Stimulated activated CD8-positive, alpha-beta memory T cell treated with anti-CD3 and anti-CD28 coated beads, Interleukin-15, amount 100 ng/mL, for 24 hours (primary cell): ENCODE measurements at regions not wholly inside any gene's neighbourhood (a gene's known extent, or its start where the extent isn't known, plus 50 kb on each side); places are given as distances from the start of the nearest gene placed in this dataset.

Source experiments
- DNase-seq: peaks from one replicate; pipeline ENCODE4 v3.0.0-alpha.2; 2020; ENCODE audit warnings: low read depth

GRCh38 chr14:62146030-62146429 is 383.8 kb downstream of the SNAPC1 start:
- DNase-seq = no peak

- no peak for DNase-seq
Measured at GRCh38 chr14:62156052-62156451, 393.8 kb downstream of the SNAPC1 start.

DNA sequence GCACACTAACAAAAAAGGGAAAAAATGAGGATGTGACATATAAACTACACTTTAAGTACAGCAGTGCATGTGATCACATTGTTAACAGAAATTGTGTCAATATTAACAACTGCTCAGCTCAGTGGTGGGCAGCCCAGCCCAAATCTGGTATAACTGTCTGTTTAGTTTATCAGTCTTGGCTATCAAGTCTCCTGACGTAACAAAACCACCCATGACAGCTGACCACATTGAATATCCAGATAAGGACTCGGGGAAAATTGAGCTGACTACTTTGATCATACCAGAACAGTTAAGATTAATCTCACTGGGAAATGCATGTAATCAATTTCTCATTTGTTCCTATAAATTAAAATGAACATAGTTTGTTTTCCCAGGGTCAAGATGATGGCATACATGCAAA is 396.6 kb downstream of the SNAPC1 start:
- DNase-seq = no peak

GRCh38 chr14:62159314-62159713 is 397.1 kb downstream of the SNAPC1 start:
- DNase-seq = no peak

DNA sequence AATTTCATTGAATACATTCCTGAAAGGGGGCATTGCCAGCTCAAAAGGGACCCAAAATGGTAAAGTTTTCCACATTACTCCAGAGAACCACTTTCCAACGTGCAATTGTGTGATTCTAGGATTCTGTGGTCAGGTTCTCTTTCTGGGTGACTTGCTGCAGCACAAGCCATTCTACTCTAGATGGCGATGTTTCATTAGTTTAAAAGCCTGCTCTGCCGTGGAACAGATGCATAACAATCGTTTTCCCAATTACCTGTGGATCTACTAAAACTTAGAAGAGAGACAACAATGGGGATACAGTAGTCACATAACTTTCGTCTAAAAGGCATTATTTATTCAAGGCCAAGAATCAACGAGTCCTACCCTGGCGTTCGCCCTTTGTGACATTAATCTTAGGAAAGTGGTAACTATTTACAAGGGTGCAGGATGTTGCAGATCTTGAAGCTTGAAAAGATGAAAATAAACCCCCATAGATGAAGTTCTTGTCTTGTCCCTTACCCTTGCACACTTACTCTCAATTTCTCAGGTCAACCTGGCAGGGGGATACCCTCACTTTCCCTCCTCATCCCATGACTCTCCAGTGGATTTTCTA is 400.9 kb downstream of the SNAPC1 start:
- no peak for DNase-seq

- DNase-seq = no peak
Measured at GRCh38 chr14:62168564-62169155, 406.4 kb downstream of the SNAPC1 start.

DNA sequence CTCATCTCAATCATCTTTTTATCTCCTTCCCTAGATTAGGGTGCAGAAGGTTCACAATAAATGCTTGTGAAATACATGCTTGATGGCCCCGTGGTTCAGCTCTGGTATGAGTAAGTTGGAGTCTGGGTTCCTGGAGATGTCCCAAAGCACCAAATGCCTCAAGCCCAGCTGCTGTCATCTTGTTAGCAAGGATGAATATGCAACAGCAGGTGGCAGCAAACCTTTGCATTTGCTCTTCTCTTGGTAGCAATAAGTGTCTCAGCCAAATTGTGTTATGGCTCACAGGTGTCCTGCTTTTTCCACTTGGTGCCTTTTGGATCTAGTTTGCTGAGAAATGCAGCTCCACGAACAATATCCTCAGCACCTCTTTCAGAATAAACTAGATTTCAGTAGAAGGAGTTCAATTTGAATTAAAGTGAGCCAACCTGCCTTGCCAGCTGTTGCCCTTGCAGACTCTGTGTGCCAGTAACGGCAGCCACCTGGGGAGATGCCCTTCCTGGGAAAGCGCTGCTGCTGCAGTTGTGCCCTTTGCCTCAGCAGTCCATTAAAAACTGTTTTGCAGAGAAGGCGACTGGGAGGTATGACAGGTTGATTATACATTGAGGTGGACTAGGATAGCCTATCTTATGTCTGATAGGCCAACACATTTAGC is 417.3 kb downstream of the SNAPC1 start:
- no peak for DNase-seq

GRCh38 chr14:62181591-62181990 is 419.4 kb downstream of the SNAPC1 start:
- DNase-seq = no peak

DNA sequence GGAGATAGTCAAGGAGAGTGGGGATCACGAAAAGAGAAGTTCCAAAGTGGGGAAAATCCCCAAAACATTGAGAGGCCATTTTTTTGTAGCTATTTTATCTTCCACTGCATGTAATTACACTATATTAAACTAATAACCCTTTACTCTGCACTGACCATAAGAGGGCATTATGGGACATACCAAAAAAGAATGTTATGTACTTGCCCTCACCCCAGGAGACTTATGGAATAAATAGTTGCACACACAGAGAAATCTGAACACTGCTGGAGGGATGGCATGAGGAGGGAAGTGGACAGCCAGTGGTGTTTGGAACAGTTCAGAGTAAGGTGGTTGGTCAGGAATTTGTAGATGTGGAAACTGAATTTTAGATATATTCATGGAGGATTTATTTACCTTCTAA is 422.9 kb downstream of the SNAPC1 start:
- no peak for DNase-seq

DNA sequence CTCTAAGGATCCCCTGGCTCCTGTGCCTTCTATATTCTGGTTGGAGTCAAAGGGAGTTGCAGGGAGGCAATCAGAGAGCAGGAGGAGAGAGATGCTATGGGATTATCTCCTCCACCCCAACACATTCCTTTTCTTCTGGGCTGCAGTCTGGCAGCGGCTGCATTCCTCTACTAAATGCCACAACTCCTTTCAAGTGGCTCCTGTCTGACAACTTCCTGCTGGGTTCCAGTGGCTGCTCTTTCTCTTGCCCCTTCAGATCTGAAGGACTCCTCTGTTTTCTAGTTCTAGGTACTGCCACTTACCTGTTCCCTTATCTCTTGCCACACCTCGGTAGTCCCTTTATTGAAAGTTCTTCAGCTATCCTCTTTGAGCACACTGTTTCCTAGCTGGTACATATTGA is 425.0 kb downstream of the SNAPC1 start:
- DNase-seq = no peak

DNA sequence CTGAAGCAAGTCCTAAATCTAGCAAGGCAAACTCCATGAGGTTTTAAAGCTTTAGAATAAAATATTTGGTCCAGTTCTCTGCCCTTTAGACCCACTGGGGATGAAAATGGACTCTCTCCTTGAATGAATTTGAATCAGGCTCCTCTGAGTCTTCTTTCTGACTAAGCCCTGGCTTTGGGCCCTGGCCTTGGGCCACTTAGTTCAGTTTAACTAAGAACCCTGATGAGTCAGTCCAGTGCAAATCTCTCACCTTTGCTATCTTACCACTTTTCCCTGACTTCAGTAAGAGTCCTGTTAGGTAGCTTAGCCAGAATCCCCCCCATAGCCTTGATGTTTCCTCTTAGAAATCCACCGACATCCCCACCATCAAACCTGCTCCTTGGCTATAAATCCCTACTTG is 427.5 kb downstream of the SNAPC1 start:
- no peak for DNase-seq

DNA sequence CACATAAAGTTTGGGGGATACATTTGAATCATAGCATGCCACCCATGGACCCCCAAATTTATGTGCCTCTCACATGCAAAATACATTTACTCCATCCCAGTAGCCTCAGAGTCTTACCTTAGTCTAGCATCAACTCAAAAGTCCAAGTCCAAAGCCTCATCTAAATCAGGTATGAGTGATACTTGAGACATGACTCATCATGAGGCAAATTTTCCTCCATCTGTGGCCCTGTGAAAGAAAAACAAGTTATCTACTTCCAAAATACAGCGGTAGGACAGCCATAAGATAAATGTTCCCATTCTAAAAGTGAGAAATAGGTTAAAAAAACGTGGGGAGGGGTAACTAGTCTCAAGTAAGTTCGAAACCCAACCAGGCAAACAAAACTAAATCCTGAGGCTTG is 444.2 kb downstream of the SNAPC1 start:
- no peak for DNase-seq

DNA sequence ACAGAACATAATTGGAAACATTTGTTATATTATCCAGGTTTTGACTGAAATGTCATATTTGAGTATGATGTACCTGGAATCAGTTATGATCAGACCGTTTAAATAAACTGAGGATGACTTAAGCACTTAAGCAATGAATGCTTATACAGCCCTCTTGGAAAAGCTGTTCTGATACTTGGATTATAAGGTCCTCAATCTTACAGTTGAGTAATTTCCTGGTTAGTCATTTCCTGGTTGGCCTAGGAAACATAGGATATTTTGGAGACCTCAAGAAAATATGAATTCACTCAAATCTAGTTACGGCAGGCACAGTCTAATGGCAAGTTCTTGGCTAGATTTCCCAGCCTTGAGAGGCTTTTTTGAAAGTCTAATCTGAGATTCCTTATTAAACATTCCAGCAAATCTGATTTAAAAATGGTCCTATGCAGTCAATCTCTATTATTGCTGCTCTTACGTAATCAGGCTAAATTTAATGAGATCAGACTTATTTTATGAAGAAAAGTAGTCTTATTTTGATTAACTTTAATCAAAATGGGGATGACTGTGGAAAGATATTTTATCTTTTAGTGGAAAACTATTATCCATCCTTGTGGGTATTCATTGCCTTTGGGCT is 447.2 kb downstream of the SNAPC1 start:
- DNase-seq = no peak

GRCh38 chr14:62213516-62213915 is 451.3 kb downstream of the SNAPC1 start:
- no peak for DNase-seq

DNA sequence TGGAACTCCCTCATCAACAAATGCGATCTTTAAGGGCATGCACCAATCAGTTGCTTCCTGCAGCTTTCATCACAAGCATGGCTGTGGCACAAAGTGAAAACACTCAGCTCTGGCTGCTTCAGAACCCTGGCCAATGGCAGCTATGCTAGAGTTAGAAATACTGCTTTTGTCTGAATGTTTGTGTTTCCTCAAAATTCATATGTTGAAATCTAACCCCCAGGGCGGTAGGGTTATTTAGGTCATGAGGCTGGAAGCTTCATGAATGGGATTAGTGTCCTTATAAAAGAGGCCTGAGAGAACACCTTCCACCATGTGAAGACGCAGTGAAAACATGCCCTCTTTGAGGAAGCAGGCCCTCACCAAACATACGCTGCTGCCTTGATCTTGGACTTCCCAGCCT is 453.9 kb downstream of the SNAPC1 start:
- DNase-seq = no peak

GRCh38 chr14:62234849-62235248 is 472.6 kb downstream of the SNAPC1 start:
- DNase-seq = no peak

- DNase-seq = no peak
Measured at GRCh38 chr14:62244221-62244620, 482.0 kb downstream of the SNAPC1 start.

GRCh38 chr14:62247266-62247665 is 485.0 kb downstream of the SNAPC1 start:
- no peak for DNase-seq

GRCh38 chr14:62251237-62251636 is 489.0 kb downstream of the SNAPC1 start:
- no peak for DNase-seq

DNA sequence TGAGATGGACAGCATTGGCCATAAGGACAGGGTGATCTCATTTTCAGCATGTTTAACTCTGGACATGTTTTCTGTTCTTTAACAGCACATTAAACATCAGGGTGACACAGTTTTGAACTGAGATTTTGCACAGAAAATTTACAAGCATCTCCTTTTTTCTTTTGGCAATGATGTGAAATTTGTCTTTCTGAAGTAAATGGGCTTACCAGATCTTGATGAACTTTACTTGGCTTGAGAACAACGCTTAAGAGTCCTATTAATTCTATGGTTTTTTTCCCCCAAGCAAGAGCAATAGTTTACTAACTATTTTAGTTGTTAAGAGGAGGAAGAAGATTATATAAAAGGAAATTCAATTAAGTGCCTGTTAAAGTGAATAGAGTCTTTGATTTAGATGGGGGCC is 491.0 kb downstream of the SNAPC1 start:
- DNase-seq = no peak

DNA sequence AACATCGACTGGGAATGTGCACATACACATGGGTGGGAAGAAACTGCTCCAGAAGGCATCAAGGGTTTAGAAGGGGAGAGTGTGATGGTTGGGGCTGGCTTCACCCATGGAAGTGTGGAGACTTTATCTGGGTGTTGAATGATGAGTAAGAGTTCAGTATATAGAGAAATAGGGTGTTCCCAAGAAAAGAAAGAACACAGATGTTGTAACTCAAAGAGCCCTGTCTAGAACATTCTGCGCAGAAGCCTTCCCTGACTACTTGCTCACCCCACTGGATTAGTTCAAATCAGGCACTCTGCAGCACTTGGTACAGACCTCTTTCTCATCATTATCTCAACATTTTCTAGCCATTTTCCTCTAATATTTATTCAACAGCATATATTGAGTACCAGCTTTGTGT is 491.7 kb downstream of the SNAPC1 start:
- DNase-seq = no peak

DNA sequence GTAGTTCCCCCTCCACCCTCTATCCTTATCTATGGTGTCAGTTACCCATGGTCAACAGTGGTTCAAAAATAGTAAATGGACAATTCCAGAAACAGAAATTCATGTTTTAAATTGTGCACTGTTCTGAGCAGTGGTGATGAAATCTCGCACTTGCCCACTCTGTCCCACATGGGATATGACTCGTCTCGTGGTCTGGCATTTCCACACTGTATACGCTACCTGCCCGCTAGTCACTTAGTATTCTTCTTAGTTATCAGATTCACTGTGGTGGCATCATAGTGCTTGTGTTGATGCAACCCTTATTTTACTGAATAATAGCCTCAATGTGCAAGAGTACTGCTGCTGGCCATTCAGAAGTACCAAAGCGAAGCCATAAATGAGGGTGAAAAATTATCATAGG is 507.0 kb downstream of the SNAPC1 start:
- no peak for DNase-seq

DNA sequence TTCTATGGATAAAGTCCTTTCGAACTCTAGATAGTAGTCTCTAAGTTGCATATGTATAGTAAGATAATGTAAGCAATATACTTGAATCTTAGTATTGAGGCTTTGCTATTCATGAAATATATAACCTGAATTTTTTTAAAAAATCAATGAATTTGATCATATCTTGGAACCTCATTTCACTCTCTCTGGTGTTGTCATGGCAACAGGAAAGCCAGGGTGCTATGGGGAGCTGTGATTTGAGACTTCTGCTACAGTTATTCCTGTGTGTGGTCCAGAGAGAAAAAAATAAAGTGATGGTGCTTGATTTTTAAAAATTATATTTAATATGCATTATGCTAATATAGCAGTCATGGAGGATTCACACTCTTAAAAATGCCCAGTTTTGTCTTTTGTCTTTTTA is 508.0 kb downstream of the SNAPC1 start:
- DNase-seq = no peak

- DNase-seq = no peak
Measured at GRCh38 chr14:62280366-62280765, 518.1 kb downstream of the SNAPC1 start.
